ENCODE measurements at regions not wholly inside any gene's neighbourhood (a gene's known extent, or its start where the extent isn't known, plus 50 kb on each side); places are given as distances from the start of the nearest gene placed in this dataset.
A peak's percentile ranks its signal among the peaks of the same experiment; 100 is the strongest.

GRCh38 chr20:52913650-52914387 lies 58.3 kb upstream of the TSHZ2 start (continued):
- no peak for TF ChIP-seq THYN1 (CRISPR knock-in tag; IDR thresholded peaks at IDR 0.05; ENCODE audit: borderline replicate concordance, low read depth)
- TF ChIP-seq, protein P1, sequence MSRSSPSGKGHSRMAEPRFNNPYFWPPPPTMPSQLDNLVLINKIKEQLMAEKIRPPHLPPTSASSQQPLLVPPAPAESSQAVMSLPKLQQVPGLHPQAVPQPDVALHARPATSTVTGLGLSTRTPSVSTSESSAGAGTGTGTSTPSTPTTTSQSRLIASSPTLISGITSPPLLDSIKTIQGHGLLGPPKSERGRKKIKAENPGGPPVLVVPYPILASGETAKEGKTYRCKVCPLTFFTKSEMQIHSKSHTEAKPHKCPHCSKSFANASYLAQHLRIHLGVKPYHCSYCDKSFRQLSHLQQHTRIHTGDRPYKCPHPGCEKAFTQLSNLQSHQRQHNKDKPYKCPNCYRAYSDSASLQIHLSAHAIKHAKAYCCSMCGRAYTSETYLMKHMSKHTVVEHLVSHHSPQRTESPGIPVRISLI (CRISPR knock-in tag; IDR thresholded peaks at IDR 0.05; ENCODE audit: borderline replicate concordance), result peak; percentile 90; the same call in 1 of the 2 replicates
- TF ChIP-seq ZNF780A (CRISPR knock-in tag; IDR thresholded peaks at IDR 0.05), result no peak
- TF ChIP-seq ONECUT2 (CRISPR knock-in tag; IDR thresholded peaks at IDR 0.05), result peak; percentile 80
- TF ChIP-seq, protein P2, sequence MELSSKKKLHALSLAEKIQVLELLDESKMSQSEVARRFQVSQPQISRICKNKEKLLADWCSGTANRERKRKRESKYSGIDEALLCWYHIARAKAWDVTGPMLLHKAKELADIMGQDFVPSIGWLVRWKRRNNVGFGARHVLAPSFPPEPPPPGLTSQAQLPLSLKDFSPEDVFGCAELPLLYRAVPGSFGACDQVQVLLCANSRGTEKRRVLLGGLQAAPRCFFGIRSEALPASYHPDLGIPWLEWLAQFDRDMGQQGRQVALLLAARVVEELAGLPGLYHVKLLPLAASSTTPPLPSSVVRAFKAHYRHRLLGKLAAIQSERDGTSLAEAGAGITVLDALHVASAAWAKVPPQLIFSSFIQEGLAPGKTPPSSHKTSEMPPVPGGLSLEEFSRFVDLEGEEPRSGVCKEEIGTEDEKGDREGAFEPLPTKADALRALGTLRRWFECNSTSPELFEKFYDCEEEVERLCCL (CRISPR knock-in tag; IDR thresholded peaks at IDR 0.05; ENCODE audit: borderline replicate concordance), result no peak
- TF ChIP-seq MXD1 (CRISPR knock-in tag; IDR thresholded peaks at IDR 0.05), result no peak
- peak; percentile 61; the same call in 1 of the 2 replicates for TF ChIP-seq REPIN1 (CRISPR knock-in tag; IDR thresholded peaks at IDR 0.05; ENCODE audit: borderline replicate concordance, low read depth)
- TF ChIP-seq, protein P3, sequence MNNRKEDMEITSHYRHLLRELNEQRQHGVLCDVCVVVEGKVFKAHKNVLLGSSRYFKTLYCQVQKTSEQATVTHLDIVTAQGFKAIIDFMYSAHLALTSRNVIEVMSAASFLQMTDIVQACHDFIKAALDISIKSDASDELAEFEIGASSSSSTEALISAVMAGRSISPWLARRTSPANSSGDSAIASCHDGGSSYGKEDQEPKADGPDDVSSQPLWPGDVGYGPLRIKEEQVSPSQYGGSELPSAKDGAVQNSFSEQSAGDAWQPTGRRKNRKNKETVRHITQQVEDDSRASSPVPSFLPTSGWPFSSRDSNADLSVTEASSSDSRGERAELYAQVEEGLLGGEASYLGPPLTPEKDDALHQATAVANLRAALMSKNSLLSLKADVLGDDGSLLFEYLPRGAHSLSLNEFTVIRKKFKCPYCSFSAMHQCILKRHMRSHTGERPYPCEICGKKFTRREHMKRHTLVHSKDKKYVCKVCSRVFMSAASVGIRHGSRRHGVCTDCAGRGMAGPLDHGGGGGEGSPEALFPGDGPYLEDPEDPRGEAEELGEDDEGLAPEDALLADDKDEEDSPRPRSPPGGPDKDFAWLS (CRISPR knock-in tag; IDR thresholded peaks at IDR 0.05; ENCODE audit: borderline replicate concordance), result no peak
- peak; percentile 82 for TF ChIP-seq NR2F6 (IDR thresholded peaks at IDR 0.05)
- TF ChIP-seq NR2F6 (CRISPR knock-in tag; IDR thresholded peaks at IDR 0.05), result peak; percentile 56; the same call in 1 of the 2 replicates
- no peak for TF ChIP-seq ZSCAN20 (CRISPR knock-in tag; IDR thresholded peaks at IDR 0.05; ENCODE audit: borderline replicate concordance)
- no peak for TF ChIP-seq BORCS8-MEF2B (CRISPR knock-in tag; IDR thresholded peaks at IDR 0.05)
- TF ChIP-seq BHLHE40 (IDR thresholded peaks at IDR 0.05; ENCODE audit: low read length), result no peak
- no peak for TF ChIP-seq ZNF570 (CRISPR knock-in tag; IDR thresholded peaks at IDR 0.05; ENCODE audit: borderline replicate concordance)
- TF ChIP-seq ZMYM4 (CRISPR knock-in tag; IDR thresholded peaks at IDR 0.05), result peak; percentile 92
- TF ChIP-seq, protein P4, sequence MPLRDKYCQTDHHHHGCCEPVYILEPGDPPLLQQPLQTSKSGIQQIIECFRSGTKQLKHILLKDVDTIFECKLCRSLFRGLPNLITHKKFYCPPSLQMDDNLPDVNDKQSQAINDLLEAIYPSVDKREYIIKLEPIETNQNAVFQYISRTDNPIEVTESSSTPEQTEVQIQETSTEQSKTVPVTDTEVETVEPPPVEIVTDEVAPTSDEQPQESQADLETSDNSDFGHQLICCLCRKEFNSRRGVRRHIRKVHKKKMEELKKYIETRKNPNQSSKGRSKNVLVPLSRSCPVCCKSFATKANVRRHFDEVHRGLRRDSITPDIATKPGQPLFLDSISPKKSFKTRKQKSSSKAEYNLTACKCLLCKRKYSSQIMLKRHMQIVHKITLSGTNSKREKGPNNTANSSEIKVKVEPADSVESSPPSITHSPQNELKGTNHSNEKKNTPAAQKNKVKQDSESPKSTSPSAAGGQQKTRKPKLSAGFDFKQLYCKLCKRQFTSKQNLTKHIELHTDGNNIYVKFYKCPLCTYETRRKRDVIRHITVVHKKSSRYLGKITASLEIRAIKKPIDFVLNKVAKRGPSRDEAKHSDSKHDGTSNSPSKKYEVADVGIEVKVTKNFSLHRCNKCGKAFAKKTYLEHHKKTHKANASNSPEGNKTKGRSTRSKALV (CRISPR knock-in tag; IDR thresholded peaks at IDR 0.05), result no peak; the same call in 1 of the 2 replicates
- TF ChIP-seq ZNF501 (CRISPR knock-in tag; IDR thresholded peaks at IDR 0.05), result peak; percentile 15; the same call in 1 of the 2 replicates
- no peak for TF ChIP-seq HOXD1 (CRISPR knock-in tag; IDR thresholded peaks at IDR 0.05)
- TF ChIP-seq HNRNPL (IDR thresholded peaks at IDR 0.05; ENCODE audit: low read depth, low read length), result no peak
- no peak for TF ChIP-seq ZNF251 (CRISPR knock-in tag; IDR thresholded peaks at IDR 0.05)
- peak; percentile 88 for TF ChIP-seq ARID3A (IDR thresholded peaks at IDR 0.05; ENCODE audit: low read depth, low read length)
- TF ChIP-seq ZNF766 (CRISPR knock-in tag; IDR thresholded peaks at IDR 0.05; ENCODE audit: borderline replicate concordance), result no peak
